ENCODE measurements at regions not wholly inside any gene's neighbourhood (a gene's known extent, or its start where the extent isn't known, plus 50 kb on each side); places are given as distances from the start of the nearest gene placed in this dataset.

GRCh38 chr2:14684516-14684915 is 52.0 kb downstream of the LRATD1 start:
- Mint-ChIP-seq H3K4me1 (no peaks in the 10 kb centered on the region), H3K27ac (no peak overlapping the region), H3K9me3 (peaks cover 0 to 12% (median 6%) of the 10 kb centered on the region in 9 donors), H3K4me3 (no peak overlapping the region), H3K36me3 (peaks cover 0 to 6% (median 0%) of the 10 kb centered on the region in 3 donors), H3K27me3 (peaks cover 0 to 4% (median 0%) of the 10 kb centered on the region in 5 donors)
- DNase-seq (no peak), ATAC-seq (no peak)
- POLR2A ChIA-PET: no interaction called here

DNA sequence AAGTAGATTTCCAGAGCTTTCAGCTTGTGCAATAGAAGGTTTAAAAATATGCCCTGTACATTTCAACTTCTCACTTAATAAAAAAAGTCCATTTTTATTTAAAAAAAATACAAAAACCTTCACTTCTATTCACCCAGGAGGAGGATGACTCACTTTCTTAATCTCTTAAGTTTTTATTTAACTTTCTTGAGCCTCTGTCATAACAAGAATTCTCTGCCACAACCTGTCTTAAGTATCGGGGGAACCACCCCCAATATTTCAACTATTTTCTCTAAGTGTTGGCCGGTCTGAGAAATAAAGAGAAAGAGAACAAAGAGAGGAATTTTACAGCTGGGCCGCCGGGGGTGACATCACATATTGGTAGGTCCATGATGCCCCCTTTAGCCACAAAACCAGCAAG is 58.4 kb downstream of the LRATD1 start:
- no peak for DNase-seq
- Mint-ChIP-seq H3K27ac (no peak overlapping the region), H3K36me3 (peaks cover 0 to 12% (median 3%) of the 10 kb centered on the region in 3 donors), H3K27me3 (peaks cover 0 to 4% (median 1%) of the 10 kb centered on the region in 5 donors), H3K9me3 (peaks cover 8 to 40% (median 17%) of the 10 kb centered on the region in 9 donors), H3K4me1 (no peaks in the 10 kb centered on the region), H3K4me3 (no peak overlapping the region)
- POLR2A ChIA-PET: no interaction called here
- no peak for ATAC-seq

DNA sequence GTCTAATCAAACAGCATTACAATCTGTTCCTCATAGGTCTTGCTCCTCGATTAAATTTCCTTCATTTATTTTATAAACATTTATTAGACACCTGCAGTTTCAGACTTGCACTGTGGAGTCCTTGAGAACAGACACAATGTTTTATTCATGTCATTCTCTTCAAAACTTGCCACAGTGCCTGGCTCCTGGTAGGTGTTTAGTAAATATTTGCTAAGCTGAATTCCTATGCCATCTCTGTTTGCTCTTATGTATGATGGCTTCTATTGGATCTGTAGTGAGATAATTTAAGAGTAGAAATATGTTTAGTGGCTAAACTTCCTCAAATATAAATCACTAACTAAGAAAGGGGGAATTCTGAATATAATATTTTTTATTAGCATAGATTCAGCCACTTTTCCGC is 61.4 kb downstream of the LRATD1 start:
- Mint-ChIP-seq H3K9me3 (peaks cover 7 to 37% (median 12%) of the 10 kb centered on the region in 9 donors), H3K27ac (no peak overlapping the region), H3K36me3 (peaks cover 0 to 8% (median 3%) of the 10 kb centered on the region in 3 donors), H3K27me3 (peaks cover 0 to 4% (median 0%) of the 10 kb centered on the region in 5 donors), H3K4me1 (no peaks in the 10 kb centered on the region), H3K4me3 (no peak overlapping the region)
- ATAC-seq: no peak
- POLR2A ChIA-PET: no interaction called here
- no peak for DNase-seq

- H3K4me3 Mint-ChIP-seq: no peak overlapping the region
These were observed 68.2 kb downstream of the LRATD1 start for GRCh38 chr2:14700753-14701152.

GRCh38 chr2:14702258-14702657 is 69.7 kb downstream of the LRATD1 start:
- H3K27ac Mint-ChIP-seq: no peak overlapping the region
- no peaks in the 10 kb centered on the region for H3K36me3 Mint-ChIP-seq
- POLR2A ChIA-PET: no interaction called here
- no peaks in the 10 kb centered on the region for H3K4me1 Mint-ChIP-seq
- no peak overlapping the region for H3K4me3 Mint-ChIP-seq
- peaks cover 0 to 3% (median 0%) of the 10 kb centered on the region in 5 donors for H3K27me3 Mint-ChIP-seq
- DNase-seq (no peak), ATAC-seq (no peak)
- H3K9me3 Mint-ChIP-seq: peaks cover 0 to 14% (median under 1%) of the 10 kb centered on the region in 9 donors

More at GRCh38 chr2:14700753-14701152, 68.2 kb downstream of the LRATD1 start:
- H3K4me1 Mint-ChIP-seq: no peaks in the 10 kb centered on the region
- peaks cover 0 to 6% (median 0%) of the 10 kb centered on the region in 5 donors for H3K27me3 Mint-ChIP-seq
- H3K36me3 Mint-ChIP-seq: no peaks in the 10 kb centered on the region
- DNase-seq: no peak
- no peak overlapping the region for H3K27ac Mint-ChIP-seq
- ATAC-seq: no peak
- POLR2A ChIA-PET: no interaction called here
- peaks cover 0 to 14% (median 0%) of the 10 kb centered on the region in 9 donors for H3K9me3 Mint-ChIP-seq

GRCh38 chr2:14706201-14706600 is 73.7 kb downstream of the LRATD1 start:
- Mint-ChIP-seq H3K36me3 (no peaks in the 10 kb centered on the region), H3K27ac (no peak overlapping the region), H3K4me1 (no peaks in the 10 kb centered on the region), H3K9me3 (peaks cover 0 to 10% (median 2%) of the 10 kb centered on the region in 9 donors), H3K4me3 (no peak overlapping the region), H3K27me3 (peaks cover 0 to 6% (median 1%) of the 10 kb centered on the region in 5 donors)
- POLR2A ChIA-PET: no interaction called here
- no peak for DNase-seq
- ATAC-seq: no peak

DNA sequence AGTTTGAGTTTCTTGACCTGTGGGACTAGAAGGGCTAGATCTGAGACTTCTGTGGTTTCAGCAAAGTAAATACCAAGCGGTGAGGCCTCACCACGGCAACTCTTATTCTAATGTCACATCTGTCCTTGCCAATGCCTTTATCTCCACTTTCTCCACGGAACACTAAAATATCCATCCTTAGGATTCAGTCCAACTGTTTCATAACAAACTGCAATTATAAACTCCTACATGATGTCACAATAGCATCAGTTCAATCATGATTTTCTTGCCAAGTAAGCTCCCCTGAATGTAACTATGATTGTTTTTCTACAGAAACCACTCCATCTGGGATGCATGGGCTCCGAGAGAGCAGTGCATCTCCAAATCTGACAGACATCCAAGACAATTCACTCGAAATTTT is 79.6 kb downstream of the LRATD1 start:
- H3K4me1 Mint-ChIP-seq: no peaks in the 10 kb centered on the region

DNA sequence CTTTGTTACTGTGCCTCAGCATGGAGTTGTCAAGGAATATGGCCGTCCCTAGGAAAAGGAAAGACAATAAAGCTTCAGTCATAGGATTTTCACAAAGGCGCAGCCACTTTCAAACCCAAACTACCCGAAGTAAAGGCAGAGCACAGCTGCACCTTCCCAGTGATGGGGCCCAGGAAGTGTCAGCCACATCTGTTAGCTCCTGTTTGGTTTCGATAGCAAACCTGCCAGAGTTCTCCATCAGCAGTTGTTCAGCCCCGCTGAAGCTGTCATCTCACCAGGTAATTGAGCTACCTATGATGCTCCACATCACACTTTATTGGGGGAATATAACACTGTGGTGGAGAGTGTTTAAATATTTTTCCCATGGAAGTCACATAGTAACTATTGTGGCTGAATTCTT is 80.7 kb downstream of the LRATD1 start:
- ATAC-seq (no peak), DNase-seq (no peak)
- H3K36me3 Mint-ChIP-seq: no peaks in the 10 kb centered on the region
- H3K4me3 Mint-ChIP-seq: no peak overlapping the region
- POLR2A ChIA-PET: no interaction called here
- H3K9me3 Mint-ChIP-seq: peaks cover 0 to under 1% (median 0%) of the 10 kb centered on the region in 9 donors
- no peak overlapping the region for H3K27ac Mint-ChIP-seq
- H3K27me3 Mint-ChIP-seq: peaks cover 0 to 15% (median 4%) of the 10 kb centered on the region in 5 donors
- no peaks in the 10 kb centered on the region for H3K4me1 Mint-ChIP-seq

More for the DNA sequence above, 79.6 kb downstream of the LRATD1 start:
- POLR2A ChIA-PET: no interaction called here
- ATAC-seq: no peak
- no peak overlapping the region for H3K27ac Mint-ChIP-seq
- no peaks in the 10 kb centered on the region for H3K36me3 Mint-ChIP-seq
- no peak for DNase-seq
- H3K27me3 Mint-ChIP-seq: peaks cover 0 to 9% (median 2%) of the 10 kb centered on the region in 5 donors
- H3K4me3 Mint-ChIP-seq: no peak overlapping the region
- peaks cover 0 to 4% (median 0%) of the 10 kb centered on the region in 9 donors for H3K9me3 Mint-ChIP-seq

GRCh38 chr2:14715600-14715999 is 83.1 kb downstream of the LRATD1 start:
- H3K4me1 Mint-ChIP-seq: no peaks in the 10 kb centered on the region
- DNase-seq (no peak), ATAC-seq (no peak)
- POLR2A ChIA-PET: no interaction called here
- no peak overlapping the region for H3K4me3 Mint-ChIP-seq
- H3K9me3 Mint-ChIP-seq: peaks cover 0 to 3% (median 0%) of the 10 kb centered on the region in 9 donors
- no peaks in the 10 kb centered on the region for H3K36me3 Mint-ChIP-seq
- H3K27me3 Mint-ChIP-seq: peaks cover 1 to 12% (median 4%) of the 10 kb centered on the region in 5 donors
- no peak overlapping the region for H3K27ac Mint-ChIP-seq

DNA sequence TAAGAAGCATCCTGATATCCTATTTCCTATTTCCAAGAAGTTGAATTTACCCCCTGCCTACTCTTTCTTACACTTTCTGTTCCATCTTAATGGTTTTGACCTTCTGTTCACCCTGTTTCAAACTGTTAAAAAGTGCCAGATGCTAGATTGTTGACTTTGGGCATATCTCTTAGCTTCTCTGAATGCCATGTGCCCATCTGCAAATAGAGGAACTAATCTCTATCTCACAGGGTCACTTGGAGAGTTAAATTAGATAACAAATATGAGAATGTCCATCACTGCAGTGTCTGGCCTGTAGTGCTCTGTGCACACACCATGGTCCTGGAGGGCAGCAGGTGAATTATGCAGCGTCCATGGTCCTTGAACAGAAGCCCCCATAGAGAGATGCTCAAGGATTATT is 83.8 kb downstream of the LRATD1 start:
- Mint-ChIP-seq H3K27ac (no peak overlapping the region), H3K4me1 (no peaks in the 10 kb centered on the region), H3K27me3 (peaks cover 1 to 12% (median 4%) of the 10 kb centered on the region in 5 donors), H3K36me3 (no peaks in the 10 kb centered on the region), H3K9me3 (peaks cover 0 to 3% (median 0%) of the 10 kb centered on the region in 9 donors), H3K4me3 (no peak overlapping the region)
- DNase-seq (no peak), ATAC-seq (no peak)
- POLR2A ChIA-PET: no interaction called here

- ATAC-seq (no peak), DNase-seq (no peak)
- Mint-ChIP-seq H3K36me3 (no peaks in the 10 kb centered on the region), H3K27ac (no peak overlapping the region), H3K9me3 (peaks cover 0 to 3% (median 0%) of the 10 kb centered on the region in 9 donors), H3K4me1 (no peaks in the 10 kb centered on the region), H3K4me3 (no peak overlapping the region), H3K27me3 (peaks cover 1 to 12% (median 4%) of the 10 kb centered on the region in 5 donors)
- POLR2A ChIA-PET: no interaction called here
These were observed 84.6 kb downstream of the LRATD1 start for GRCh38 chr2:14717131-14717530.

DNA sequence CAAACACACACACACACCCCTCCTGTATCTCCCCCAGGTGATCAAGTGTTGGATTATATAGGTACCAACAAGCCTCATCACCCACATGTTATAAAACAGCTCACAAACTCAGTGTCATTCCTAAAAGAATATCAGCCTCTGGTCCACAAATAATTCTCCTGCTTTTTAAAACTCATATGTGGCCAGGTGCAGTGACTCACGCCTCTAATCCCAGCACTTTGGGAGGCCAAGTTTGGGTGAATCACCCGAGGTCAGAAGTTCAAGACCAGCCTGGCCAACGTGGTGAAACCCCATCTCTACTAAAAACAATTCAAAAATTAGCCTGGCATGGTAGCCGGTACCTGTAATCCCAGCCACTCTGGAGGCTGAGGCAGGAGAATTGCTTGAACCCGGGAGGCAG is 87.8 kb downstream of the LRATD1 start:
- Mint-ChIP-seq H3K27ac (peak overlapping the region in 1 of 10 donors; percentile 36), H3K4me1 (no peaks in the 10 kb centered on the region), H3K9me3 (peaks cover 0 to 12% (median 0%) of the 10 kb centered on the region in 9 donors), H3K4me3 (no peak overlapping the region), H3K27me3 (peaks cover 1 to 21% (median 4%) of the 10 kb centered on the region in 5 donors), H3K36me3 (no peaks in the 10 kb centered on the region)
- ATAC-seq (no peak), DNase-seq (no peak)
- POLR2A ChIA-PET: no interaction called here

- Mint-ChIP-seq H3K27me3 (peaks cover 1 to 21% (median 4%) of the 10 kb centered on the region in 5 donors), H3K36me3 (no peaks in the 10 kb centered on the region), H3K4me1 (no peaks in the 10 kb centered on the region), H3K9me3 (peaks cover 0 to 12% (median 0%) of the 10 kb centered on the region in 9 donors), H3K4me3 (no peak overlapping the region), H3K27ac (no peak overlapping the region)
- DNase-seq (no peak), ATAC-seq (no peak)
- POLR2A ChIA-PET: no interaction called here
These were observed 88.2 kb downstream of the LRATD1 start for GRCh38 chr2:14720739-14721138.

DNA sequence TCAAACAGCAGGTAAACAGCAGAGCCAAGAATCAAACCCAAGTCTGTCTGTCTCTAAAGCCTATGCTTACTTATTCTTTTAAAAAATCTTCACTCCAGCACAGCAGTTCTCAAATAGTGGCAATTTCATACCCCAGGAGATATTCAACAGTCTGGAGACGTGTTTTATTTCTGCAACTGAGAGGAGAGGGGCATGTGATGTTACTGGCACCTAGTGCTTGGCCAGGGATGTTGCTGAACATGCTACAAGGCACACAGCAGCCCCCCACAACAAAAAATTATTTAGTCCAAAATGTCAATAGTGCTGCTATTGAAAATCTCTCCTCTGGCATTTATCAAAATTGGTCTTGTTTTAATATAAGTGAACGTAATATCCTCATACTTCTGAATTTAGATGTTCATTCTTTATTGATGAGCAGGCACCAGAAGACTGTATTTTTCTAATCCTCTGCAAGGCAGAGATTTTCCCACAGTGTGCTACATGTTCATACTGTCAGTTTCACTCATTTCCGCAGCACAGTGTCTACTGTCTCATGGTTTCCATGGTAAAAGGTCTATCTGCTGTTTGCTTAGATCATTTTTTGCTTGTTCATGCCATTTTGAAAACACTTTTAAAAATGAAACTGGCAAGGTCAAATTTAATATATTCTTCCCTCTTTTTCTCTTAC is 90.5 kb downstream of the LRATD1 start:
- DNase-seq: no peak
- POLR2A ChIA-PET: no interaction called here
- peaks cover 0 to 12% (median 0%) of the 10 kb centered on the region in 9 donors for H3K9me3 Mint-ChIP-seq
- H3K27ac Mint-ChIP-seq: no peak overlapping the region
- no peaks in the 10 kb centered on the region for H3K36me3 Mint-ChIP-seq
- no peak overlapping the region for H3K4me3 Mint-ChIP-seq
- peaks cover 0 to 9% (median 2%) of the 10 kb centered on the region in 5 donors for H3K27me3 Mint-ChIP-seq
- ATAC-seq: no peak
- no peaks in the 10 kb centered on the region for H3K4me1 Mint-ChIP-seq
